HG02798 (cell line): ENCODE measurements at regions not wholly inside any gene's neighbourhood (a gene's known extent, or its start where the extent isn't known, plus 50 kb on each side); places are given as distances from the start of the nearest gene placed in this dataset.
"Not testable (repeated sequence)": the region's sequence is repeated elsewhere in the genome, so short reads cannot be mapped to it uniquely, and the experiment has no call there.

ENCODE experiments used
- ATAC-seq: cut with Tn5 transposase; IDR thresholded peaks from one replicate; pipeline ENCODE4 v1.9.1; 2021; ENCODE audit warnings: mild to moderate bottlenecking; ENCODE audit not compliant: unreplicated experiment, poor library complexity

GRCh38 chr21:14690886-14691285 lies 144.8 kb upstream of the SAMSN1 start:
- ATAC-seq: no peak

DNA sequence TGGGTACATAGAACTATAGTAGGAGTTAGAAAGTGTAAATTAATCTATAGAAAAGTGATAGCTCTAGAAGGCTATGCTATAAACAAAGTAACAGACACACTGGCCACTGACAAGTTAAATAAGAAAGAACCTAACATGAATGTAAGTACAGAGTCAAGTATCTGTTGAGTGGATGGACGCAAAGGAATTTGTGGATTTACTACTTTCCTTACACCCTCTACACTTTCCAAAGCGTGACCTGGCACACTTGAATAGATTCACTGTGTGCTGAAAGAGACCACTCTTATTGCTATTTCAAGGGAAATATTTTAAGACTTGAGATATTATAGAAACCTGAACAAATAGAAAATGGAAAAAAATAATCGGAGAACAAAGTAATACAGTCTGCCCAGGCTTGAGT lies 142.8 kb upstream of the SAMSN1 start:
- ATAC-seq: no peak

- peak; percentile 25 for ATAC-seq
These were observed 142.3 kb upstream of the SAMSN1 start for GRCh38 chr21:14688412-14688811.

- ATAC-seq: peak; percentile 59
These were observed 141.1 kb upstream of the SAMSN1 start for GRCh38 chr21:14687268-14687625.

DNA sequence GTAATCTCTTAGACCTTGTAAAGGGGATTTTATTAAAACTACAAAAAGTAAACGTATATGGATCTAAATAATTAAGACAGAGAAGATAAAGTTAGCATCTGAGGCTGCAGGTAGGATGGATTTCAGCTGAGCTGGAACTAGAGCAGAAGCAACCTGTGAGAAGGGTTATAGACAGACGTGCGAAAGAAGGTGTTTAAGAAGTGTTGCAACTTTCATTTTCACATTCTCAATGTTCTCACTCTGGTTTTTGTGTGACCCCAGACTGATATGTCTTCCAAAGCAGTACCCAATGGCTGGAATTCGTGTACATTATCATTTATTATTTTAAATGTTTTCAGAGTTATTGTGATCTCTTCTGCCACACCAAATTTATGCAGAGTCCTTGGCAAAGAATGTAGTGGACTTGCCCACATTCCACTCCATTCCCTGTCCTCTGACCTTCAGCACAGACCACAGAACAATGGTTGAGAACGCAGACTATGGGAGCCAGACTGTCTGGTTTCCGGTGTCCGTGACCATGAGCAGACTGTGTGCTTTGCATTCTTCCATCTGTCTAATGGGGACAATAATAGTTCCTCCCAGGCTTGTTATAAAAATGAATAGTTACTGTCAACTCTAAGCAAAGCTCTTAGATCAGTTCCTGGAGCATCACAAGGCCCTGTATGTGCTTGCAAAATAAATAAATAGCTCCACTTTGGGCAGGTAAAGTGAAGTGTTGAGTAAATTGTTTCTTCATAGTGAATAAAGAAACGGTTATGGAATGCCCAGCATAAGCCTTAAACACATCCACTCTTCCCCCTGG lies 140.6 kb upstream of the SAMSN1 start:
- peak; percentile 62 for ATAC-seq

DNA sequence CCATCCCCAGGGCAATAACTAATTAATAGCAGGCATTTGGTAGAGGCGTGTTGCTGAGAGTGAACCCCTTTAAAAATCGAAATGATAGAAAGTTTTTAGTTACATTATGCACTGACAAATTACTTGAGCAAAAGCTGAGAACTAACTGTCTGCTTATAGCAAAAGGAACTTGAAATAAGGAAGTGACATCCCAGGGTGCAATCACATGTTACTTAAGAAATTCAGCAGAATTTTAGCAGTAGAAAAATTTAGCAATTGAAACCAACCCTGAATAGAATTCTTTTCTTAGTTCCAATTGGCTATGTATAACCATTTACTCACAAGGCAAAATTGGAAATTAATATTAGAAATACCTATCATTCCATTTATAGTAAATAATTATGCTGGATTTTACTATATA lies 139.5 kb upstream of the SAMSN1 start:
- ATAC-seq: no peak

DNA sequence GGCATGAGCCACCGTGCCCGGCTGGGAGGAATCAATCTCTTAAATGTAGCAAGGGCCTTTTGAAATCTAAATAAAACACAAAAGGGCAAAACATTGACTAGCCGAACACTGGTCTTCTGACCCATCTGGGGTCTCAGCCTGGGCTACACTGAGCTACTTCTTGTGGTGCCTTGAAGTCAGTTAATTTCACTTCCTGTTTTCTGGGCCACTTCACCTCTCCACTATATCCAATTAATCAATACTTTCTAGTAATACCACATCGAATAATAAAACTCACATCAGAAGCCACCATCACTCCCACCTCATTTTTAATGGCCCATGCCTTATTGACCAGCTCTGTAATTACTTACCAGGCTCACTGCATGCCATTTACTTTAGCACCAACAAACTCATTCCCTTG lies 138.0 kb upstream of the SAMSN1 start:
- ATAC-seq: peak; percentile 36

- ATAC-seq: no peak
These were observed 136.9 kb upstream of the SAMSN1 start for GRCh38 chr21:14683063-14683462.

DNA sequence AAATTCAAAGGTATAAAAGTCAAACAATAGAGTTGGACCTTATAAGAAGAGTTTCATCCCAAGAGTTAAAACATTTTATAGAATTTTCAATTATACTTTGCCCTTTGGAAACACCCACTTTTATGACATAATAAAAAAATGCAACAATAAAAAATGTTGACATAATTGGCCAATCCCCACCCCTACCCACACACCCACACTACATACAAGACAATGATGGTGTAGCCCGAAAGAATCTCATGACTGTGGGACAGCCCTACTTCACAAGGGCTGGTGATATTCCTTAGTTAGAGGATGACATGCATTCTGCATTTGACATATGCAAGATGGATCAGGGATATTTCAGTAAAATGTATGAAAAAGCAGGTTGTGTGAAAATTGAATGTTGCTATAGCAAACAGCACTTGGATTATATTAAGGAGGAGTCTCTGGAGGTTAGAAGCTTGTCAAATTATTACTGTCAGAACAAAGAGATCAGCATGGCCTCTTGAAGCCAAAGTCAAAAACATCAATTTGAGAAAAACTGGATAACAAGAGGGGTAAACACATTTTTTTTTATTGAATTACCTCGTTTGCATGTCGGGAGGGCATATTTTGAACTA lies 133.0 kb upstream of the SAMSN1 start:
- no peak for ATAC-seq

- no peak for ATAC-seq
These were observed 131.6 kb upstream of the SAMSN1 start for GRCh38 chr21:14677639-14678179.

GRCh38 chr21:14677013-14677412 lies 130.9 kb upstream of the SAMSN1 start:
- ATAC-seq: no peak

DNA sequence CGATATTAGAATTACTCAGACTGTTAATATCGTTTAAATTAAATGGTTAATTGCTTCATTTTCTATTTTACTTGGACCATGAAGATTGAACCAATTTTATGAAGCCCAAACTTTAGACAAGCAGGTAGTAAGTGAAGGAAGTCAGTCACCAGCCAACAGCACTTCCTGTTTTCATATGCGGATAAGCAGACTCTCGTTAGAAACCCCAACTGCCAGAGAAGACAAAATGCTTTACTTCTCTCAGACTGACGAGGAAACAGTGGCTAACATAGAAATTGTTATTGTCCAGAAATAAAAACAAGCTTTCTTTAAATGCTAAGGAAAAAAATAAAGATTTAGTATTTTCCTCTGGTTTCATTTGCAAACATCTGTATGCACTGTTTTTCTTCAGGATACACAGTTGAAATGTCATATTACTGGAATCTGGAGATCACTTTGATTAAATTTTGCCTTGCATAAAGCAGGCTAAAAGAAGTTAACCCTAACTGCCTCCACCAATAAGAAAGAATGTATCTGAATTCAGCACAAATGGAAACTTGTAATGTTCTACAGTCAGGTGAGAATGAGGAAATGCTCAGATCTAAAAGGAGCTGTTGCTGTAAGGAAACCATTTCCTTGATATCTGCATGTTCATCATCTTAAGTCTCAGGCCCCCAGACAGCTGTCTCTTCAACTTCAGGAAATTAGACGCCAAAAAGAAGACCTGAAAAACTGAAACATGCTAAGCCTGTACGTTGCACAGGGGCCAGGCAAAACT lies 129.8 kb upstream of the SAMSN1 start:
- peak; percentile 64 for ATAC-seq

GRCh38 chr21:14673649-14674048 lies 127.5 kb upstream of the SAMSN1 start:
- ATAC-seq: no peak

GRCh38 chr21:14672466-14672865 lies 126.4 kb upstream of the SAMSN1 start:
- no peak for ATAC-seq

DNA sequence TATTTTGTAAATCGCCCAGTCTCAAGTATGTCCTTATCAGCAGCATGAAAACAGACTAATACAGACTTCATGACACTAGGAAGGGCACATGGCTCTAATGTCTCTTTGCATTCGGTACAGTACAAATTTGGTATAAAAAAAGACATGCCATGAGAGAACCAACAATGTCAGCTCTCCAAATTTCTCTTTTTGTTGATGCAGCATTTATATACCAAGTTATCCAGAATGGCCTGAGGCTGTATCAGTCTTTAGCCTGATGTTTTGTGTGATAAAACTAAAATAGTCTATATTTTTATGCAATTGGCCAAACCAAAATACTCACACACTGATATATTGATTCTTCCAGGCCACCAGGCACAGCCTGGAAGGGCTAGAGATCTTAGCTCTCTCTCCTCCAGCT lies 124.3 kb upstream of the SAMSN1 start:
- ATAC-seq: no peak

DNA sequence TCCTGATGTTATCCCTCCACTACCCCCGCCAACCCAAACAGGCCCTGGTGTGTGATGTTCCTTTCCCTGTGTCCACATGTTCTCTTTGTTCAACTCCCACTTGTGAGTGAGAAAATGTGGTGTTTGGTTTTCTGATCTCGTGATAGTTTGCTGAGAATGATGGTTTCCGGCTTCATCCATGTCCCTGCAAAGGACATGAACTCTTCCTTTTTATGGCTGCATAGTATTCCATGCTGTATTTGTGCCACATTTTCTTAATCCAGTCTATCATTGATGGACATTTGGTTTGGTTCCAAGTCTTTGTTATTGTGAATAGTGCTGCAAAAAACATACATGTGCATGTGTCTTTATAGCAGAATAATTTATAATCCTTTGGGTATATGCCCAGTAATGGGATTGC lies 123.0 kb upstream of the SAMSN1 start:
- not testable (repeated sequence) for ATAC-seq

- ATAC-seq: no peak
These were observed 111.3 kb upstream of the SAMSN1 start for GRCh38 chr21:14657241-14658008.

DNA sequence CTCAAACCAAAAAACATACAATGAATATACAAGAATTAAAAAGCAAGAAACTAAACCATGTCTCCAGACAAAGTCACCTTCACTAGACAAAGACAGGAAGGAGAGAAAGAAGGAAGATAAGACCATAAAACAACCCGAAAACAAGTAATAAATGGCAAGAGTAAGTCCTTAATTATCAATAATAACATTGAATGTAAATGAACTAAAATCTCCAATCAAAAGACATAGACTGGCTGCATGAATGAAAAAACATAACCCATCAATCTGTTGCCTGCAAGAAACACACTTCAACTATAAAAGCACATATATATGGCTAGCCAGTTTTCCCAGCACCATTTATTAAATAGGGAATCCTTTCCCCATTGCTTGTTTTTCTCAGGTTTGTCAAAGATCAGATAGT lies 100.8 kb upstream of the SAMSN1 start:
- ATAC-seq: no peak

- no peak for ATAC-seq
These were observed 99.6 kb upstream of the SAMSN1 start for GRCh38 chr21:14645702-14646101.

DNA sequence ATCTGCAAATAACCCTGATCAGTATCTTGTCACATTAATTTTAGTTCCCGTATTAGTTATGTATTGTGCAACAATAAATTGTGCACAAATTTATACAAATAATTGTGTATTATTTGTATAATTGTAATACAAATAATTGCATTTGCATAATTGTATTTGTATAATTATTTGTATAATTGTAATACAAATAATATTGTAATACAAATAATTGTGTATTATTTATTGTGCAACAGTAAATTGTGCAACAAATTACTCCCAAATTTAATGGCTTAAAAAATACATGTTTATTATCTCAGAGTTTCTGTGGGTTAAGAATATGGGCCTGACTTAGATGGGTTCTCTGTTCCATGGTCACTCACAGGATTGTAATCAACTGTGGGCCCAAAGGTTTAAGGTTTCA lies 86.2 kb upstream of the SAMSN1 start:
- no peak for ATAC-seq
